GM04503 (cell line): ENCODE measurements at regions not wholly inside any gene's neighbourhood (a gene's known extent, or its start where the extent isn't known, plus 50 kb on each side); places are given as distances from the start of the nearest gene placed in this dataset.

Experiments used
- DNase-seq: peaks from one replicate; pipeline ENCODE4 v3.0.0-alpha.2; 2012; ENCODE audit warnings: low read depth

DNA sequence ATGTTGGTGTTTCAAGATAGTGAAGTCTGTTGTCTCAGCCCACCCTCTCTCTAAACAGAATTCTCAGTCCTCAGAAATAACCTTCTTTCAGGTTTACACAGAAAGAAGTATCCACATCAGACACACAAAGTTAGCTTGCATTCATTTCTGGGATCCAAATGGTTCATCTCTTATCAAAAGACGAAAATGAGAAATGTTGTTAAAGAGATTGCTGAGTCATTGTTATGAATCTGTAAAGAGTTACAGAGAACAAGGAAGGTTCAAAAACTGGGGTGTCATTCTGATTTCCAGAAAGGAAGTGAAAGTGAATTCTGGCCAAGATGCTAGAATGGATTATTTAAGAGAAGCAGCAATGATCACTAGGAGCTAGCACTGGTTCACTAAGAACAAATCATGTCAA, 90.5 kb upstream of the ATXN1 start:
- no peak for DNase-seq

DNA sequence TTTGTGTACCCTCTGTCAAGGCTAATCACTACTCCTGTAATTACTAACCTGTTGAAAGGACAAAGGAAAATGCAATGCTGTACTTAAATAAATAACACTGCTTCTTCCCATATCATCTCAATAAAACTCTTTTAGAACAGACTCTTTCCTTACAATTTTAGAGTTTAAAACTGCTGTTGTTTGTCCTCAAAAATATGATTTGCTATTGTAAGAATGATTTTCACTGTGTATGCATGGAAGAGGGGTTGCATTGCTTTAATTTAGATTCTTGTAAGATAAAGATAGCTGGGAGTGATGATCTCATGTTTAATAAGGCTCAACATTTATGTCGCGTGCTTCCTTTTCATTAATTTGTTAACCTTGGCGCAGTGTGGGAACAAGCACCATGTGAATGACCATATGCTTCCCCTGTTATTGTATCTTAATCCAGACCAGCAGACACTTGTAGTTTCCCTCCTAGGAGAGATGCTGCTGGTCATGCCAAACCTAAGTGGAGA, 89.8 kb upstream of the ATXN1 start:
- no peak for DNase-seq

DNA sequence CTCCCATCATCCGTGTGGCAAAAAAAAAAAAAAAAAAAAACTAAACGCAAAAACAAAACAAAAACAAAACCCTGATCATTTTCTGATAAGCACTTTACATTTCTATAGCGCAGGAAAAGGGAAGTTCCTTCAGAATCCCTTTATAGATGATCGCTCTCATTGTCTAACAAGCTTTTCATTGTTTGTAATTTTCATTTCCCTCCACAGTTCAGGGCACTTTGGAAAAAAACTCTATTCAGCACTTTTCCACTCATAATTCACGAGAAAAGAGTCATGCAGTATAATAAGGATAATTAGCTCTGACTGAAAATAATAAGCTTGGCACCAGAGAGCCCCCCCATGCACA, 89.4 kb upstream of the ATXN1 start:
- DNase-seq: no peak

DNA sequence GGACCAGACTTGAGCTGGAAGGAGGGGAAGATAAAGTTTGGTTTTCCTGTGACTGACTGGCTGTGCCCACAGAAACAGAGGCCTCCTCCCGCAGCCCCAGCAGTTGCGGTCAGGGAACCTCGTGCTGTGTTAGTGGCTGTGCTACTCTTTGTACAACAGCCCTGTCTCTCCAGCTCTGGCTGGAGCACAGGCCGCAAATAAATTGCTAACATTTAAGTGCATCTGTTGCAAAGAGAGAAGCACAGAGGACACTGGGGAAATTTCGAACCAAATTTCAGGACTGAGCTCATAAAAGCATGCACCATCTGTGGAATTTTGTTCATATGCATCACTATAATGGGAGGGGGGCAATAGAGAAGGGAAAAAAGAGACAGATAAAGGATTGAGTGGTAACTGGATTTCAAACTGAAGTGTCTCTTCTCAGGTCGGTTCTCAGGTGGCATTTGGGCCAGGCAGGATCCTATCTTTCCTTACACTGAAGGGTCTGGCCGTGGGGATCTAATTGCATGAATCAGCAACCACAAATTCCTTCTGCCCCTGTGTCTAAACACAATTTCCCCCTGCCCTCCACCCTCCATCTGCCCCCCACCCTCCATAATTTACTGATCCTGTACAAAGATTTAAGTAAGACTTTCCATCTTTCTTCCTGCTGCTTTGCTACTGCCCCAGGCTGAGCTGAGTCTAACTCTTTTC, 88.9 kb upstream of the ATXN1 start:
- DNase-seq: no peak

DNA sequence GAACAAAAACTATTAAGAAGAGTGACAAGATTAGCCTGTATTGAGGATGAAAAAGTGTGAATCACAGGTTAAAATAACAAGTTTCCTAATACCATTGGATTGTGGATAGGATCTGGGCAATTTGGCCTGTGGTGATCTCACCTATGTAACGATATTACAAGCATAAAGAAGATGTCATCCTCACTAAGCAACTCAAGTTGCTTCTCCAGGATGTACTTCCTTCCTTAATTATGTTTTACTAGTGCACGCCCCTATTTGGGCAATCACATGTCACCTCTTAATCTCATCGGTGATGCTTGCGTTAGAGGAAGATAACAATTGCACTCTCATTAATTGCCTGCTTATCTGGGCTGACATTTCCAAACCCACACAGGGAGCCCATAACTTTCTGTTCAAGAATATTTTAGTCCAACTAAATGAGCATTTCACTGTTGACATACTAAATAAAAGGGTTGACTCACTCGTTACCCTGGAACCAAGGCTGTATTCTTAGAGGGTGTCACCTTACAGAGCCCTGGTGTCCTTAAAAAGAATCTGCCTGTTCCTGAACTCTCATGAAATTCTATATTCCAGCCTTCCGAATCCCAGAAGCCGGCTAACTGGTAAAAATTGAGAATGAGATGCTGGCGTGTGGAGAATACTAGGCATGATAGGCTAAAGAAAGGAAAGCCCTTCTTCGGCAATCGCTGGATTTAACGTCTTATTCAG, 88.2 kb upstream of the ATXN1 start:
- DNase-seq: peak; percentile 54

DNA sequence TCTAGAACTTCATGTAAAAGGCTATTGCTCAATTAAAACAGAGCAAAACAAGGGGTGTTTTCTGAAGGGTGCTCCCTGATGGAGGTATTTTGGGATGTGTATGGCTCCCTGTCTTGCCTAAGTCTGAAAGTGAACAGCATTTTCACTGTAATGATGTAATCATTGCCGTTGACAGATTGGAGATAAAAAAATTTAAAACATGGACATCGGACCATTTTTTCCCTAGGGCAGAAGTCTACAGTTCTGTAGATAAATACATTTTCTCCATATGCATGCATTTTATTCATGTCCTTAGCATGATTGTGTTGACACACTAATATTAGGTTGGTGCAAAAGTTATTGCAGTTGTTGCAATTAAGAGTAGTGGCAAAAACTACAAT, 85.1 kb upstream of the ATXN1 start:
- DNase-seq: no peak

DNA sequence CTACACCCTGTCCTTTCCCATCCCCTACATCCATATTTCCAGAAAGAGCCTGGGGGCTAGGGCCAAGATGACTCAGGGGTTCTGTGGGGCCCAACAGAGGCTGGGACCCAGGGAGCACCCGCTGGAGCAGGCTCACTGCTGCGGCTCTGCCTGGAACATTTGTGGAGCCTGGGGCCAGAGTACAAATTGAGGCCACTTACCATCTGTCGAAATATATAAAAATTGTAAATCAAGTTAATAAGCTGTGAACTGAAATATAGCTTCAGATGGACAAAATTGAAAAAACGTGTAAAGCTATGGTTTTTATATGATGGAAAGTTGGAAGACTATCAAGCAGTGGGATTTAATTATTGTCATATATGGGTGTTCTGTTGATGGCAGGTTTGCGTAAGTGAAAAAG, 82.9 kb upstream of the ATXN1 start:
- DNase-seq: no peak

DNA sequence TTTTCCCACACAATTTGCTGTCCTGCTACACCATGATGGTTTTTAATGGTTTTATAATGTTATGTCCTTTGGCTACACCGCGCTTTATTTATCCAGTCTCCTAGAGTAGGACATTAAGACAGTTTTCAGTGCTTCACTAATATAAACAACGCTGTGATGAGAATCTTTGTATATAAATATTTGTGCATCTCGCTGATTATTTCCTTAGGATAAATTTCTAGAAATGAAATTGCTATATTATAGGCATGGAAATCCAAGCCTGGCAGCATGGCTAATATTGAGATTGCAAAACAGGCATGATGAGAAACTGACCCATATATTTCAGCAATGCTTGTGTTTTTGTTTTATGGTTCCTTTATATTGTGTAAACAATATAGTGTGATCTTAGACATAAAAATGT, 81.4 kb upstream of the ATXN1 start:
- no peak for DNase-seq

DNA sequence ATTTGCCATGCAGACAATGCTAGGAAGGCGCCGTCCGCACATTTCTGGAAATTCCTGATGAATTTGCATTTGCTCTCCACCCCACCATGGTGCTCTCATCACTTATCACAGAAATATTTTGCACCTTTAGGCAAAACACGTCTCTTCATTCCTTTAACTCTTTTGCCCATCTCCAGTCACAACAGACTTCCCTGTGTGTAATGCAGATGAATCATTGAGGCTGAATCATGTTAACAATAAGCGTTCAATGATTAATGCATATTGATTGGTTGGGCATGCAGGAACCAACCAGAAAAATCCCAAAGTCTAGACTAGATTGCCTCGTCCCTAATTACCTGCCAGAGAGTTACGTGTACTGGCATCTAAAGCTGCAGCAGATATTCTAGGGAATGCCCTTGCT, 80.0 kb upstream of the ATXN1 start:
- no peak for DNase-seq

DNA sequence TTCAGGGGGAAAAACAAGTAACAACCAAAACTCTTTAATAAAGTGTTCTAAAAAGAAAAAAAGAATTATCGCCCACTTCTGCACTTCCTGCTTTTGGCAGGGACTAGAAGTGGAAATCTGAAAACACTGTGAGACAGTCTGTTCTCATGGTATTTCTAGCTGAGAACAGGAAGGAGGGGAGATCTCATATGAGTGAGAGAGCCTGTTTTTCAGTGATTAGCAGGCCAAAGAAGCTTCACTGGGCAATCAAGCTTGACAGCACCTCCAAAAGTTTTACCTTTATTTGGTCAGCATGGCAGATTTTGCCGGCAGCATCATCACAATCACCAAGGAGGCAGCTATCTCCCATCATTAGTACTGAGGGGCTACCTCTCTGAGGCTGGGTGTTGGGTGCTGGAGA, 79.5 kb upstream of the ATXN1 start:
- DNase-seq: no peak

DNA sequence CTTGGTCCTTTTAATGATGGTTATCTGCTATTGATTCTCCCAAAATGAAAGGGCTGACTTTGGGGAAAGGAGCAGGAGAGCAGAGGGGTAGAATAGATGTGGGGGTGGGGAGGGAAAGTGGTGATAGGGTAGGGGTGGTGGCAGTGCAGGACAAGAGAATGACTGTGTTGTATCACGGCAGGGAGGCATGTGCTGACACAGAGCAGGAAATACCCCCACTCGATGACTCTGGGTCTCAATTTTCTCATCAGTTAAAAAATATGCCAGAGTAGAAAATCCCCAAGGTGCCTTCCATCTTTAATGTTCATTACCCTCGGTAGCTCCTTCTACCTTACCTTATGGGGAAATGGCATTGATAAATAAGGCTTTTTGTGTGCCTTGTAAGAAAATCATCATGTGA, 79.0 kb upstream of the ATXN1 start:
- DNase-seq: no peak

DNA sequence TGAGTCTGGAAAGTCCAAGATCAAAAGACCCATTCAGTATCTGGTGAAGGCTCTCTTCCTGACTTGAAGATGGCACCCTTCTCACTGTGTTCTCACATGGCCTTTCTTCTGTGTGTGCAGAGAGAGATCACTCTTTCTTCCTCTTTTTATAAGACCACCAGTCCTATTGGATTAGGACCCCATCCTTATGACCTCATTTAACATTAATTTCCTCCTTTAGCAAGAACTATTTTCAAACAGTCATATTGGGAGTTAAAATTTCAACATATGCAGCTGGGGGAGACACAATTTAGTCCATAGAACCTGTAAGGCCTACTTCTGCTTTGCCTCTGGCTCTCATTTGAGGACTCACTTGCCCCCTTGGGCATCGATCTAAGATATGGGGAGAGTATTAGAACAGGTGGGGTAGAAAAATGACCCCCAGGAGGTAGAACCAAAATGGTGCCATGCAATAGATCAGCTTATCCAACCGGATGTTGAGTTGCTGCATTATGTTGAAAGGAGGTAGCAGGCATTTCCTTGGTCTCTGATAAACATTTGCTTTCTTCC, 78.4 kb upstream of the ATXN1 start:
- no peak for DNase-seq

DNA sequence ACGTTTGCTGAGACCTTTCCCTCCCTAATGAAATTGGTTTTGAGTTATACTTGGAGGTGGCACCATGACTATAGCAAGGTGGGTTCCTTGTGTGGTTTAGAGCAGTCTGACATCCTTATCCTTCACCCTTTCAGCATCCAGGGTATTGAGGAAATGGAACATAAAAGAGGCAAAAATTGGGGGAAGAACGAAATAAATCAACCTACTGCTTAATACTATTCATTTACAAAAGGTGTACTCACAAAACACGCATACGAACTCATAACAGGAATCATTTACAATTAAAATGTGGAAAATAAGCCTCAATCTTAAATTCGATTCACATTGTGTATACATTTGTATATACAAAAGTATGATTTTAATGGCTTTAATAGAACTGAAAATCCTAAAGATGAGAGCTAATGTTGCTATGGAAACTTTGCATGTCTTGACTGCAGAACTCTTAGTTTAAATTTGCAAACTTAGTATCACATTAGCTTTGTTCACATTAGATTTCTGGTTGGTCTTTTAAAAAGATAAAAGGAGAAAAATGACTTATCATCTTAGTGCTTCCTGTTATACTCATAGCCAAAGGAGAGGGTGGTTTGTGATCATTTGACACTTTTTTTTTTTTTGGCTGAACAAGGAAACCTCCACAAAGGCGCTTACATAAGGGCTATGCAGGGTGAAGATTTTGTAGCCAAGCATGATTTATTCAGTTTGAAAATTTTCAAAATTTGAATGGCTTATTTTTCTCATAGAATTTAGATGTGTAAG, 76.1 kb upstream of the ATXN1 start:
- DNase-seq: no peak

DNA sequence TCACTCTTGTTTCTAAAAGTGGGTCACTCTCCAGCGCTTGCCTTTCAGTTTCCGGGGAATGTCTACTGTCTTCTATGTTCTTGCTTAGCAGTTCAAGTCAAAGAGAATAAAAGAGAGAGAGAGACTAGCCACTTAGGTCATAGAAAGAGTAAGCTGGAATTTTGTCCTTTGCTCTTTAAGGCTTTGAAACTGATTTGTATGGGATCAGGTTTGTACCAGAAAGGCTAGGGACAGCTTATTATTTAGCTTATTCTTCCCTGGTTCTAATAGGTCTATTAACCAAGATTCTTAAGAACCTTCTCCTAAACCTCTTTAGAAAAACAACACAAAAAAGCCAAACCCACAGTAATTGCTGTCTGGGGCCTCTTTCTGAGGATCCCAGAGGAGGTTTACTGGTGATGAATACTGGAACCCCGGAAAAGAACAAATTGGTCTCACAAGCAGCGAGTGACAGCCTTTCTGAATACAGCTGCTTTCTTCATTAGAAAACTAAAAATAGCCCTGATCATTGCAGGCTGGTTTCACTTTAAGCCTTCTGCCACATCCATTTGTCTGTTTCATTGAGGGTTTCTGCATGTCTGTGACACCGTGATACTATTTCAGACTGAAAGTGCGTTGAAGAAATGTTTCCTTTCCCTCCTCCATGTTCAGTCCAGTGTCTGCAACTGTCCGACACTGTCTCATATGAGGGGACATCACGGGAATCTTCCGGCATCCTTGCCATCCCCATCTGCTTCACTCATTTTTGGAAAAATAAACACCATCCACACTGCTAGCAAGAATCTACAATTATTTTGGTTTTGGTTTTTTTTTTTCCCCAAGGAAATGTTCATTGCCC, 75.1 kb upstream of the ATXN1 start:
- DNase-seq: no peak

DNA sequence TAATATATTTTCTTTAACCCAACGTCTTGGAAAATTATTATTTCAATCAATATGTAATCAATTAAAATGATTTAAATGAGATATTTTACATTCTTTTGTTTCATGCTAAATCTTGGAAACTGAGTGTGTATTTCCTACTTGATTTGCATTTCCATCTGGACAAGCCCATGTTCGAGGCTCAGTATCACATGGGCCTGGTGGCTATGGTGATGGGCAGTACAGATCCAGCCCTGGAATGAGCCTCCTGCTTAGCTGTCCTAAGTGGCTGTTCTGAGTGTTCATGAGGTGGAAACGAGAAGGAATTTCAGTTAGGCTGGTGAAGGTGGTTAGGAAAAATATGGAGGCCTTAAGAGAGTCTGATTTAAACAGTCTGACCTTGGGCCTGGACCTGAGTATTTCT, 73.0 kb upstream of the ATXN1 start:
- DNase-seq: no peak

DNA sequence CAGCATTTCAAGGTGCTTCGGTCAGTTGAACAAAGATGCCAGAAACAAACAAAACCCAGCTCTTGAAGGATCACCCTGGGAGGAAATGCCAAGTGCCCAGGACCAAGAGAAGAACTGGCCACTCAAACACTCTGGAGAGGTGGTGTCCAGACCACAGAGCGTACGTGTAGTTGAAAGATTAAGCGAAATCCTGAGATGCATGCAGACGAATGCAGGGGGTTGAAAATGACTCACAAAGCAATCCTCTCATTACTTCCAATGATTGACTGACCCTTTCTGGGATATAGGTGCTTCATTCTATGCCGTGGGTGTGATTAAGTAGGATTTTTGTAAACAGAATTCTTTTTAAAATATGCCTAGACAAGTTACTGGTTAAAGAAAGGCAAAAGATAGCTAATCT, 71.5 kb upstream of the ATXN1 start:
- no peak for DNase-seq

DNA sequence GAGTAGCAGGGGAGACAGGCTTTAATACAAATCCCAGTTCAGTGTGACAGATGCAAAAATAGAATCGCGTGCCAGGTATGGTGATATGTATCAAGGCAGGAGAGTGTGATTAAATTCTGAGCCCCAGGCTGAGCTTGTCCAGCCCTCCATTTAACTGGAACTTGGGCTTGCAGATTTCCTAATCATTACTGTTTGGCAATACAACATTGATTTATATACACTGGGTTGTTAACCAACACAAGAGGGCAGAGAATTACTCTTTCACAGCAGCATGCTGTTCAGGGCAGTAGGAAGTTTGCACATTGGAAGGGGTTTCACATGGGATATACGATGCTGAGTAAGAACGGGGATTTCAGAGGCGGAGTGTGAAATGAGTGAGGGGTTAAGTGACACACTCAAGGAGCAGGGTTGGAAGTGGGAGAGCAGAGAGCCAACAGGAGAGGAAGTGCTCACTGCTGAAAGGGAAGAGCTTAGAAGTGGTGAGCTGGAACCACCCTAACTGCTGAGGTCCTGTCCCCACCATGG, 70.8 kb upstream of the ATXN1 start:
- DNase-seq: no peak

DNA sequence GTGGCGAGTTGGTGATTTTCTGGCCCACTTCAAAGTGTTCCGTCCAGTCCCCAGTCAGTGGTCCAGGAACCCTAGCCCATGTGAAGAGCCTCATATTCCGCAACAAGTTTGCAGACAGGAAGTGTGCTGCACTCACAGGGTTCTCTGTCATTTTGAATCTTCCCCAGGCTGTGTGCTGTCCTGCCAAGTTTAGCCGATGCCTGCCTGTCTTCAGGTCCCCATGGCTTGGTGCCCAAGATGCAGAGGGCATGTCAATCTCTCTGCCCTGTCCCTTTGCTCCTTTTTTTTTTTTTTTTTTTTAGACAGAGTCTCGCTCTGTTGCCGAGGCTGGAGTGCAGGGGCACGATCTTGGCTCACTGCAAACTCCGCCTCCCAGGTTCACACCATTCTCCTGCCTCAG, 69.9 kb upstream of the ATXN1 start:
- no peak for DNase-seq

DNA sequence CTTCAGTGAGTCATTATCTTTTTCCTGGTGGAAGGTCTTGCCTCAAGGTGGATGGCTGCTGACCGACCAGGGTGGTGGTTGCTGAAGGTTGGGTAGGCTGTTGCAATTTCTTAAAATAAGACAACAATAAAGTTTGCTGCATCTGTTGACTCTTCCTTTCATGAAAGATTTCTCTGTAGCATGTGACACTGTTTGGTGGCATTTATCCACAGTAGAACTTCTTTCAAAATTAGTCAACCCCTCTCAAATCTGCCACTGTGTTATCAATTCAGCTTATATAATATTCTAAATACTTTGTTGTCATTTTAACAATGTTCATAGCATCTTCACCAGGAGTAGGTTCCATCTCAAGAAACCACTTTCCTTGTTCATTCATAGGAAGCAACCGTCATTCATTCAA, 66.8 kb upstream of the ATXN1 start:
- no peak for DNase-seq

DNA sequence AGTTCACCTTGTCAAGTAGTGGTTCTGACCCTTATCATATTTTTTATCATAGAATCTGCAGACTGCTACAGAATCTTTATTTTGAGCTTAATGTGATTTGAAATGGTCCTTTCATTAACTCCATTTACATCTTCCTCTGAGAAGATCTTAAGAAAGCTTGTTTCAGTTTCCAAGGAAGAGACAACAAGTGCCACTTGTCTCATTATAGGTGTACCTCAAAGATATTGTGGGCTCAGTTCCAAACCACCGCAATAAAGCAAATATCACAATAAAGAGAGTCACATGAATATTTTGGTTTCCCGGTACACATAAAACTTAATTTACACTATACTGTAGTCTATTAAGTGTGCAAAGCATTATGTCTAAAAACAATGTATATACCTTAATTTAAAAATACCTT, 66.4 kb upstream of the ATXN1 start:
- no peak for DNase-seq

DNA sequence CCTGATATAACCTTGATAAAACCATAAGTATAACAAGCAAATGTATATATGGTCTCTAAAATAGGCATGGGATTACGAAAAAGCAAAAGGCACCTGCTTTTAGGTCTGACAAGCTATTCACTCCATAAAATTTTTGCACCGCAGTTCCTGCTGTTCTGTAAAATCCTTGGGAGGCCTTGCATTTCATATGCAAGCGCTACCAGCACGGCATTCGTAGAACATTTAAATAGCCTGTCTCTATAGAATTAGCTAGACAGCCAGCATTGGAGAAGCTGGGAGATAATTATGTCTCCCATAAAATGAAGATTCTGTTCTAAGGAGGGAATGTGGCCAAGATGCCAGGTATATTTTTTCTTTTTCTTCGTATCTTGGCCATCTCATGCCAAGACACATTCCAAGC, 64.5 kb upstream of the ATXN1 start:
- no peak for DNase-seq
